A673 (cell line): ENCODE measurements at regions not wholly inside any gene's neighbourhood (a gene's known extent, or its start where the extent isn't known, plus 50 kb on each side); places are given as distances from the start of the nearest gene placed in this dataset.

Source experiments
- EZH2 ChIP-seq: fragments of 200-600 bp; sonication (generic); IDR thresholded peaks from 2 replicates; pipeline ENCODE4 v1.6.1; 2017; ENCODE audit warnings: borderline replicate concordance, low read depth, mild to moderate bottlenecking, mixed read lengths, antibody characterized with exemption, low read length; ENCODE audit not compliant: poor library complexity, severe bottlenecking
- TF ChIP-seq, protein P1 (sequence below): fragments of 300-800, 200-600 bp; sonication (generic); conservative IDR thresholded peaks from 2 replicates; pipeline ENCODE4 v1.5.1; 2017; ENCODE audit warnings: low read depth, mild to moderate bottlenecking, antibody characterized with exemption, low read length, moderate library complexity, mixed read lengths

- TF ChIP-seq, protein P1, sequence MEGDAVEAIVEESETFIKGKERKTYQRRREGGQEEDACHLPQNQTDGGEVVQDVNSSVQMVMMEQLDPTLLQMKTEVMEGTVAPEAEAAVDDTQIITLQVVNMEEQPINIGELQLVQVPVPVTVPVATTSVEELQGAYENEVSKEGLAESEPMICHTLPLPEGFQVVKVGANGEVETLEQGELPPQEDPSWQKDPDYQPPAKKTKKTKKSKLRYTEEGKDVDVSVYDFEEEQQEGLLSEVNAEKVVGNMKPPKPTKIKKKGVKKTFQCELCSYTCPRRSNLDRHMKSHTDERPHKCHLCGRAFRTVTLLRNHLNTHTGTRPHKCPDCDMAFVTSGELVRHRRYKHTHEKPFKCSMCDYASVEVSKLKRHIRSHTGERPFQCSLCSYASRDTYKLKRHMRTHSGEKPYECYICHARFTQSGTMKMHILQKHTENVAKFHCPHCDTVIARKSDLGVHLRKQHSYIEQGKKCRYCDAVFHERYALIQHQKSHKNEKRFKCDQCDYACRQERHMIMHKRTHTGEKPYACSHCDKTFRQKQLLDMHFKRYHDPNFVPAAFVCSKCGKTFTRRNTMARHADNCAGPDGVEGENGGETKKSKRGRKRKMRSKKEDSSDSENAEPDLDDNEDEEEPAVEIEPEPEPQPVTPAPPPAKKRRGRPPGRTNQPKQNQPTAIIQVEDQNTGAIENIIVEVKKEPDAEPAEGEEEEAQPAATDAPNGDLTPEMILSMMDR, result no peak
- TF ChIP-seq EZH2, result no peak
Measured at GRCh38 chr6:21404577-21404976, 189.0 kb upstream of the SOX4 start.
